Mesothelial cell of epicardium (in vitro differentiated cells): ENCODE measurements at regions not wholly inside any gene's neighbourhood (a gene's known extent, or its start where the extent isn't known, plus 50 kb on each side); places are given as distances from the start of the nearest gene placed in this dataset.

Experiments
- DNase-seq, 2 experiments: peaks; one replicate each; pipeline ENCODE4 v3.0.0; 2021; ENCODE audit warnings: low spot score in 2 of 2; ENCODE audit not compliant: unreplicated experiment in 2 of 2
- H3K27ac Mint-ChIP-seq: 2 replicates; pipeline ENCODE4 v1.8.0; 2021; ENCODE audit warnings: mixed read lengths
- H3K27me3 Mint-ChIP-seq: 2 replicates; pipeline ENCODE4 v1.8.0; 2021; ENCODE audit warnings: low read depth, mixed read lengths
- H3K36me3 Mint-ChIP-seq: 2 replicates; pipeline ENCODE4 v1.8.0; 2021; ENCODE audit warnings: mixed read lengths
- H3K4me1 Mint-ChIP-seq: 2 replicates; pipeline ENCODE4 v1.8.0; 2021; ENCODE audit warnings: mixed read lengths
- H3K4me3 Mint-ChIP-seq: 2 replicates; pipeline ENCODE4 v1.8.0; 2021; ENCODE audit warnings: mild to moderate bottlenecking, moderate library complexity, mixed read lengths
- H3K9me3 Mint-ChIP-seq: 2 replicates; pipeline ENCODE4 v1.8.0; 2021; ENCODE audit warnings: mixed read lengths
- CTCF ChIP-seq: fragments of 200-600 bp; sonication (generic); IDR thresholded peaks from one replicate; pipeline ENCODE4 v1.5.0; 2021; ENCODE audit warnings: antibody characterized with exemption; ENCODE audit not compliant: unreplicated experiment

GRCh38 chr3:75126556-75126955 is 512.1 kb upstream of the CNTN3 start:
- DNase-seq: no peak
- H3K27me3 Mint-ChIP-seq: no peaks in the 10 kb centered on the region
- TF ChIP-seq CTCF: no peak
- H3K27ac Mint-ChIP-seq: no peak overlapping the region
- no peaks in the 10 kb centered on the region for H3K36me3 Mint-ChIP-seq
- H3K4me3 Mint-ChIP-seq: no peak overlapping the region
- peaks cover 17% of the 10 kb centered on the region for H3K9me3 Mint-ChIP-seq
- H3K4me1 Mint-ChIP-seq: no peaks in the 10 kb centered on the region

GRCh38 chr3:75129101-75129500 is 514.6 kb upstream of the CNTN3 start:
- Mint-ChIP-seq H3K4me1 (no peaks in the 10 kb centered on the region), H3K36me3 (no peaks in the 10 kb centered on the region), H3K9me3 (peaks cover 19% of the 10 kb centered on the region), H3K27ac (no peak overlapping the region), H3K27me3 (no peaks in the 10 kb centered on the region), H3K4me3 (no peak overlapping the region)
- no peak for TF ChIP-seq CTCF
- no peak for DNase-seq

DNA sequence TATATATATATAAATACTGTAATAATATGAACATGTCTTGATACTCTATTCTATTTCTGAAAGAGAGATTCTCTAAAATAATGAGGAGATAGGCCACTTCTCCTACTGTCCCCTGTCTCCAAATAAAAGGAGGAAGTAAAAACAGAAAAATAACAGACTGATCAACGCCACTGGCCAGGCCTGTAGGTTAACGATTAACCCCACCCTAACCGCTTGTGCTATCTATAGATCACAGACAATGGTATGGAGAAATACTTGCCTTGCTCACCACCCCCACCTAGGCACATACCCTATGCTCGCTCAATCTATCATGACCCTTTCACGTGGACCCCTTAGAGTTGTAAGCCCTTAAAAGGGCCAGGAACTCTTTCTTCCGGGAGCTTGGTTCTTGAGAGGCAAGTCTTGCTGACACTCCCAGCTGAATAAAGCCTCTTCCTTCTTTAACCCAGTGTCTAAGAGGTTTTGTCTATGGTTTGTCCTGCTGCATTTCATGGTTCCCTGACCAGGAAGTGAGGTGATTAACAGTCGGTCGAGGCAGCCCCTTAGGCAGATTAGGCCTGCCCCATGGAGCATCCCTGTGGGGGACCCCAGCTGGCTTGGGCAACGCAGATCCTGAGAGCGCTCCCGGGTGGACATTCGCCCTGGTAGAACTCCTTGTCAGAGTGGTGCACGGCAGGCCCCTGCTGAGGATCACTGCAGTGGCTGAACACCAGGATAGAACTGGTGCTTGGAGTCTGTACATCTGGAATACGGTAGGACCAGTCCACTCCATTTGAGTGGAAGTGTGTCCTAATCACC is 521.8 kb upstream of the CNTN3 start:
- Mint-ChIP-seq H3K27ac (no peak overlapping the region), H3K9me3 (peaks cover 36% of the 10 kb centered on the region)

GRCh38 chr3:75138345-75138744 is 523.9 kb upstream of the CNTN3 start:
- Mint-ChIP-seq H3K36me3 (no peaks in the 10 kb centered on the region), H3K4me1 (no peaks in the 10 kb centered on the region), H3K27ac (no peak overlapping the region)

More for the DNA sequence above, 521.8 kb upstream of the CNTN3 start:
- Mint-ChIP-seq H3K4me1 (no peaks in the 10 kb centered on the region), H3K4me3 (no peak overlapping the region), H3K27me3 (no peaks in the 10 kb centered on the region), H3K36me3 (no peaks in the 10 kb centered on the region)
- DNase-seq: no peak
- no peak for TF ChIP-seq CTCF

DNA sequence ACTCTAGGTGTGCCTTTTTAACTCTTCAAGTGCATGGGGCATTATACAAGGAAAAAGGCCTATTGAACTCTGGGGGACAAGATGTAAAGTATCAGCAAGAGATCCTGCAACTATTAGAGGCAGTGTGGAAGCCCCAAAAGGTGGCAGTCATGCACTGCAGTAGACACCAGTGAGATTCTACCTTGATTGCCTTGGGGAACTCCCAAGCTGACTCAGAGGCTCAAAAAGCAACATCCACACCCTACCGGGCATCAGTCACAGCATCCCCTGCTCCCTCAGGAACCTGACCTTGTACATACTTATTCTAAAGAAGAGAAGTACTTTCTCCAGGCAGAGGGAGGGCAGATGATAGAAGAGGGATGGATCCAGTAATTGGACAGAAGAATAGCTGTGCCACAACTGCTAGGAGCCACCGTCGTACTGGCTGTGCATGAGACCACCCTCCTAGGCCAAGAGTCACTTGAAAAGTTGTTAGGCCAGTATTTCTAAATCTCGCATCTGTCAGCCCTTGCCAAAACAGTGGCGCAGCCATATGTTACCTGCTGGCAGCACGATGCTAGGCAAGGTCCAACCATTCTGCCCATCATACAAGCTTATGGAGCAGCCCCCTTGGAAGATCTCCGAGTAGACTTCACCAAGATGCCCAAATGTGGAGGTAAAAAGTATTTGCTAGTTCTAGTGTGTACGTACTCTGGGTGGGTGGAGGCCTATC is 523.1 kb upstream of the FRG2C start:
- Mint-ChIP-seq H3K9me3 (peaks cover 32% of the 10 kb centered on the region), H3K27me3 (peaks cover 1% of the 10 kb centered on the region), H3K4me3 (no peak overlapping the region), H3K27ac (no peak overlapping the region), H3K36me3 (no peaks in the 10 kb centered on the region), H3K4me1 (no peaks in the 10 kb centered on the region)
- no peak for TF ChIP-seq CTCF
- no peak for DNase-seq

More at GRCh38 chr3:75138345-75138744, 523.9 kb upstream of the CNTN3 start:
- Mint-ChIP-seq H3K9me3 (peaks cover 42% of the 10 kb centered on the region), H3K27me3 (no peaks in the 10 kb centered on the region), H3K4me3 (no peak overlapping the region)
- DNase-seq: no peak
- no peak for TF ChIP-seq CTCF
